Nephron (organoid): ENCODE measurements at regions not wholly inside any gene's neighbourhood (a gene's known extent, or its start where the extent isn't known, plus 50 kb on each side); places are given as distances from the start of the nearest gene placed in this dataset.

Experiments used
- H3K27ac Mint-ChIP-seq, 3 experiments: 2 replicates each; pipeline ENCODE4 v1.8.0; 2020; ENCODE audit warnings: mixed read lengths in 3 of 3, mild to moderate bottlenecking in 2 of 3, moderate library complexity in 1 of 3
- H3K27me3 Mint-ChIP-seq: 2 replicates; pipeline ENCODE4 v1.8.0; 2021; ENCODE audit warnings: low read depth, mild to moderate bottlenecking, moderate library complexity, mixed read lengths
- H3K36me3 Mint-ChIP-seq: 2 replicates; pipeline ENCODE4 v1.8.0; 2020; ENCODE audit warnings: low read depth, mixed read lengths
- H3K4me1 Mint-ChIP-seq: 2 replicates; pipeline ENCODE4 v1.8.0; 2020; ENCODE audit warnings: mixed read lengths
- H3K4me3 Mint-ChIP-seq, 3 experiments: 2 replicates each; pipeline ENCODE4 v1.8.0; 2020; ENCODE audit warnings: mild to moderate bottlenecking in 3 of 3, mixed read lengths in 3 of 3, moderate library complexity in 2 of 3
- H3K9me3 Mint-ChIP-seq: 2 replicates; pipeline ENCODE4 v1.8.0; 2020; ENCODE audit warnings: mixed read lengths
- TF ChIP-seq, protein P1 (sequence below), 3 experiments: fragments of 200-600 bp; sonication (generic); IDR thresholded peaks; one replicate each; pipeline ENCODE4 v1.5.0; 2021; ENCODE audit warnings: antibody characterized with exemption in 3 of 3; ENCODE audit not compliant: unreplicated experiment in 3 of 3

GRCh38 chr2:224309176-224309575 lies 92.7 kb downstream of the FAM124B start:
- no peak overlapping the region for H3K4me3 Mint-ChIP-seq
- H3K9me3 Mint-ChIP-seq: no peaks in the 10 kb centered on the region
- H3K27ac Mint-ChIP-seq: peak overlapping the region in 1 of 3 experiments; percentile 62
- peaks cover 6% of the 10 kb centered on the region for H3K27me3 Mint-ChIP-seq
- TF ChIP-seq, protein P1, sequence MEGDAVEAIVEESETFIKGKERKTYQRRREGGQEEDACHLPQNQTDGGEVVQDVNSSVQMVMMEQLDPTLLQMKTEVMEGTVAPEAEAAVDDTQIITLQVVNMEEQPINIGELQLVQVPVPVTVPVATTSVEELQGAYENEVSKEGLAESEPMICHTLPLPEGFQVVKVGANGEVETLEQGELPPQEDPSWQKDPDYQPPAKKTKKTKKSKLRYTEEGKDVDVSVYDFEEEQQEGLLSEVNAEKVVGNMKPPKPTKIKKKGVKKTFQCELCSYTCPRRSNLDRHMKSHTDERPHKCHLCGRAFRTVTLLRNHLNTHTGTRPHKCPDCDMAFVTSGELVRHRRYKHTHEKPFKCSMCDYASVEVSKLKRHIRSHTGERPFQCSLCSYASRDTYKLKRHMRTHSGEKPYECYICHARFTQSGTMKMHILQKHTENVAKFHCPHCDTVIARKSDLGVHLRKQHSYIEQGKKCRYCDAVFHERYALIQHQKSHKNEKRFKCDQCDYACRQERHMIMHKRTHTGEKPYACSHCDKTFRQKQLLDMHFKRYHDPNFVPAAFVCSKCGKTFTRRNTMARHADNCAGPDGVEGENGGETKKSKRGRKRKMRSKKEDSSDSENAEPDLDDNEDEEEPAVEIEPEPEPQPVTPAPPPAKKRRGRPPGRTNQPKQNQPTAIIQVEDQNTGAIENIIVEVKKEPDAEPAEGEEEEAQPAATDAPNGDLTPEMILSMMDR (IDR thresholded peaks at IDR 0.05; ENCODE audit: unreplicated experiment in 3 of 3): no peak
- no peaks in the 10 kb centered on the region for H3K36me3 Mint-ChIP-seq
- peaks cover 6% of the 10 kb centered on the region for H3K4me1 Mint-ChIP-seq

- H3K9me3 Mint-ChIP-seq: no peaks in the 10 kb centered on the region
- no peak overlapping the region for H3K4me3 Mint-ChIP-seq
- TF ChIP-seq, protein P1 (IDR thresholded peaks at IDR 0.05; ENCODE audit: unreplicated experiment in 3 of 3): no peak
- H3K27me3 Mint-ChIP-seq: peaks cover 6% of the 10 kb centered on the region
- peaks cover 6% of the 10 kb centered on the region for H3K4me1 Mint-ChIP-seq
- peak overlapping the region in 1 of 3 experiments; percentile 80 for H3K27ac Mint-ChIP-seq
- no peaks in the 10 kb centered on the region for H3K36me3 Mint-ChIP-seq
Observed at GRCh38 chr2:224308272-224308911, 93.5 kb downstream of the FAM124B start.

DNA sequence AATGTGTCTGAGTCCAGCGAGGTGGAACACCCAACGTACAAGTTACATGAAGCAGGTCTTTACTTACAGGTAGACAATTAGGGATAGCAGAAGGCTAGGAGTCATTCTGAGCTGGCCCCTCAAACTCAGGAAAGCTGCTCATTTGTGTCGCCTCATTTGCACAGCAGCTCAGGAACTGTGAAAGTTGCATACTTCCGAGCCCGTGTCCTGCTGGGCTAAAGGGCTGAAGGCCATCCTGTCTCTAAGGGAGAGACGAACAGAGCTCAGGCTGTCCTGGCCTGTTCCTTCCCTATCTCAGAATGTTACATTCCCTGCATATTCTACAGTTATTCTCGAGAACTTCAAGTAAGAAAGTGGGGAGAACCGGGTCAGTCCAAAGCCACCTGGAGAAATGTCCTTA lies 99.0 kb downstream of the FAM124B start:
- TF ChIP-seq, protein P1 (IDR thresholded peaks at IDR 0.05; ENCODE audit: unreplicated experiment in 3 of 3): no peak
- H3K27me3 Mint-ChIP-seq: peaks cover 1% of the 10 kb centered on the region
- H3K36me3 Mint-ChIP-seq: no peaks in the 10 kb centered on the region
- H3K4me1 Mint-ChIP-seq: peaks cover 1% of the 10 kb centered on the region
- H3K9me3 Mint-ChIP-seq: no peaks in the 10 kb centered on the region
- no peak overlapping the region for H3K27ac Mint-ChIP-seq
- no peak overlapping the region for H3K4me3 Mint-ChIP-seq

GRCh38 chr2:224293976-224294375 lies 107.9 kb downstream of the FAM124B start:
- TF ChIP-seq, protein P1 (IDR thresholded peaks at IDR 0.05; ENCODE audit: unreplicated experiment in 3 of 3): no peak
- no peak overlapping the region for H3K27ac Mint-ChIP-seq
- H3K4me1 Mint-ChIP-seq: no peaks in the 10 kb centered on the region
- no peaks in the 10 kb centered on the region for H3K9me3 Mint-ChIP-seq
- peaks cover 8% of the 10 kb centered on the region for H3K27me3 Mint-ChIP-seq
- no peak overlapping the region for H3K4me3 Mint-ChIP-seq
- H3K36me3 Mint-ChIP-seq: no peaks in the 10 kb centered on the region

DNA sequence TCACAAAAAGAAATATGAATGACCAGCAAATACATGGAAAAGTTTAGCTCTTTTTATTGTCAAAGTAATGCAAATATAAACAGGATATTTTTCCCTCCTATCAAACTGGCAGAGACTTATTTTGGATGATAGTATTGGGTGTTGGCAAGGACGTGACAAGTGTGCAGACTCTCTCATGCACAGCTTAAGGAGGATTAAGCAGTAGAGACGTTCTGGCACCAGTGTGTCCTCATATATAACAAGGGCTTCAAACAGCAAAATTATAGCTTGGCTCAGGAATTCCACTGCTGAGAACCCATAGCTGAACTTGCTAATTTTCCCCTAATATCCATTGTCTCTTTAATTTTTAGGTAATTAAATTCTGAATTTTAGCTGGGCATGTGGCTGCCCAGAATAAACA lies 114.4 kb downstream of the FAM124B start:
- Mint-ChIP-seq H3K36me3 (no peaks in the 10 kb centered on the region), H3K27ac (peak overlapping the region; percentile 13 to 48 (median 29)), H3K4me3 (no peak overlapping the region), H3K27me3 (no peaks in the 10 kb centered on the region), H3K9me3 (no peaks in the 10 kb centered on the region), H3K4me1 (peaks cover 26% of the 10 kb centered on the region)
- TF ChIP-seq, protein P1 (IDR thresholded peaks at IDR 0.05; ENCODE audit: unreplicated experiment in 3 of 3): no peak

- Mint-ChIP-seq H3K4me1 (peaks cover 28% of the 10 kb centered on the region), H3K27me3 (no peaks in the 10 kb centered on the region), H3K36me3 (no peaks in the 10 kb centered on the region), H3K4me3 (no peak overlapping the region), H3K9me3 (no peaks in the 10 kb centered on the region), H3K27ac (peak overlapping the region in 2 of 3 experiments; percentile 13 to 48)
- TF ChIP-seq, protein P1 (IDR thresholded peaks at IDR 0.05; ENCODE audit: unreplicated experiment in 3 of 3): no peak
Observed at GRCh38 chr2:224286923-224287322, 115.0 kb downstream of the FAM124B start.
